Hepatocyte (in vitro differentiated cells): ENCODE measurements at regions not wholly inside any gene's neighbourhood (a gene's known extent, or its start where the extent isn't known, plus 50 kb on each side); places are given as distances from the start of the nearest gene placed in this dataset.

Source experiments
- DNase-seq: peaks from one replicate; pipeline ENCODE4 v3.0.0-alpha.2; 2016; ENCODE audit warnings: low spot score
- H2AFZ ChIP-seq: fragments of 200-600 bp; sonication (generic); 2 replicates; pipeline ENCODE4 v1.6.0; 2016; ENCODE audit warnings: antibody characterized with exemption, mild to moderate bottlenecking
- H3K27ac ChIP-seq: fragments of 200-600 bp; sonication (generic); 2 replicates; pipeline ENCODE4 v1.5.1; 2016; ENCODE audit warnings: mild to moderate bottlenecking
- H3K27me3 ChIP-seq: fragments of 200-600 bp; sonication (generic); 2 replicates; pipeline ENCODE4 v1.6.1; 2016
- H3K36me3 ChIP-seq: fragments of 200-600 bp; sonication (generic); replicated peaks from 2 replicates; pipeline ENCODE4 v1.5.1; 2016; ENCODE audit warnings: low read depth; ENCODE audit not compliant: insufficient read depth
- H3K4me1 ChIP-seq: fragments of 200-600 bp; sonication (generic); 2 replicates; pipeline ENCODE4 v1.5.1; 2016; ENCODE audit warnings: mild to moderate bottlenecking, moderate library complexity; ENCODE audit not compliant: insufficient read depth
- H3K4me2 ChIP-seq: fragments of 200-600 bp; sonication (generic); 2 replicates; pipeline ENCODE4 v1.6.0; 2016
- H3K4me3 ChIP-seq: fragments of 200-600 bp; sonication (generic); 2 replicates; pipeline ENCODE4 v1.5.1; 2016; ENCODE audit warnings: mild to moderate bottlenecking
- H3K79me2 ChIP-seq: fragments of 200-600 bp; sonication (generic); 2 replicates; pipeline ENCODE4 v1.6.0; 2017; ENCODE audit warnings: mild to moderate bottlenecking
- H3K9me2 ChIP-seq: fragments of 200-600 bp; sonication (generic); replicated peaks from 2 replicates; pipeline ENCODE4 v1.6.0; 2017; ENCODE audit warnings: mild to moderate bottlenecking; ENCODE audit not compliant: insufficient read depth
- H3K9me3 ChIP-seq: fragments of 200-600 bp; sonication (generic); 2 replicates; pipeline ENCODE4 v1.5.1; 2016; ENCODE audit warnings: low read depth, mild to moderate bottlenecking
- H4K20me1 ChIP-seq: fragments of 200-600 bp; sonication (generic); 2 replicates; pipeline ENCODE4 v1.6.0; 2016; ENCODE audit warnings: mild to moderate bottlenecking; ENCODE audit not compliant: insufficient read depth, poor library complexity, severe bottlenecking
- CTCF ChIP-seq: fragments of 200-600 bp; sonication (generic); IDR thresholded peaks from 2 replicates; pipeline ENCODE4 v1.5.1; 2016; ENCODE audit warnings: antibody characterized with exemption, mild to moderate bottlenecking; ENCODE audit not compliant: poor library complexity
- EZH2 ChIP-seq: fragments of 200-600 bp; sonication (generic); IDR thresholded peaks from 2 replicates; pipeline ENCODE4 v1.6.1; 2016; ENCODE audit warnings: antibody characterized with exemption, mild to moderate bottlenecking, borderline replicate concordance
- EZH2phosphoT487 ChIP-seq: fragments of 200-600 bp; sonication (generic); IDR thresholded peaks from one replicate; pipeline ENCODE4 v1.6.1; 2018; ENCODE audit warnings: antibody characterized with exemption, mild to moderate bottlenecking, low read depth, moderate library complexity; ENCODE audit not compliant: unreplicated experiment, severe bottlenecking
- WGBS: methylation state at CpG from one replicate; pipeline ENCODE4 v1.1.6; 2016; ENCODE audit warnings: low lambda C conversion rate; ENCODE audit errors: missing lambda C conversion rate; 5-methylcytosine and 5-hydroxymethylcytosine counted together

GRCh38 chr12:58262796-58263195 lies 321.4 kb downstream of the ATP23 start:
- no peak overlapping the region for H2AFZ ChIP-seq
- TF ChIP-seq EZH2: no peak
- TF ChIP-seq CTCF: no peak
- no peak for TF ChIP-seq EZH2phosphoT487
- H3K79me2 ChIP-seq: no peaks in the 10 kb centered on the region
- H3K4me2 ChIP-seq: no peak overlapping the region
- no peaks in the 10 kb centered on the region for H3K27me3 ChIP-seq
- H3K36me3 ChIP-seq: no peaks in the 10 kb centered on the region
- no peaks in the 10 kb centered on the region for H3K9me3 ChIP-seq
- H3K27ac ChIP-seq: no peak overlapping the region
- no peaks in the 10 kb centered on the region for H4K20me1 ChIP-seq
- H3K4me3 ChIP-seq: no peak overlapping the region
- no peaks in the 10 kb centered on the region for H3K9me2 ChIP-seq
- no peaks in the 10 kb centered on the region for H3K4me1 ChIP-seq
- DNase-seq: no peak
- 86% methylated on average over 1 of the region's 1 CpG for WGBS

DNA sequence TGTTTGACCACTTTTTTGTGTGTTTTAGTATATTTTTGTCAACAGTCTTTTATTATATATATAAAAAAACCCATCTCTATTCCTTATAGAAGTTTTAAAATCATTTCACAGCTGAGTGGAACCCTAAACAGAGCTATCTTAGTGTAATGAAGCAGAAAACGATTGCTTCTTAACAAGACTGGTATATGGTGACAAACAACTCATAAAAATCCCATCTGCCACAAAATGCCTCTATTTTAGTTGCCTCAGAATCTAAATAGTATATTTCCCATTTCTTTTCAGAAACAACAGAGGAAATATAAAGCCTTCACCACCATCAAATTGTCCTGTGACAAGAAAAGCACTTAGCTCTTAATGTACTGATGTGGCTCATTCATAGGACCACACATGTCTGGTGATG lies 322.4 kb downstream of the ATP23 start:
- Histone ChIP-seq H3K27me3 (no peaks in the 10 kb centered on the region), H3K9me2 (no peaks in the 10 kb centered on the region), H3K79me2 (no peaks in the 10 kb centered on the region), H3K9me3 (no peaks in the 10 kb centered on the region), H3K27ac (no peak overlapping the region), H3K4me3 (no peak overlapping the region), H2AFZ (no peak overlapping the region), H4K20me1 (no peaks in the 10 kb centered on the region), H3K4me2 (no peak overlapping the region), H3K36me3 (no peaks in the 10 kb centered on the region), H3K4me1 (no peaks in the 10 kb centered on the region)
- no peak for TF ChIP-seq EZH2phosphoT487
- TF ChIP-seq EZH2: no peak
- TF ChIP-seq CTCF: no peak
- no peak for DNase-seq
- 52% methylated on average over 1 of the region's 1 CpG for WGBS

DNA sequence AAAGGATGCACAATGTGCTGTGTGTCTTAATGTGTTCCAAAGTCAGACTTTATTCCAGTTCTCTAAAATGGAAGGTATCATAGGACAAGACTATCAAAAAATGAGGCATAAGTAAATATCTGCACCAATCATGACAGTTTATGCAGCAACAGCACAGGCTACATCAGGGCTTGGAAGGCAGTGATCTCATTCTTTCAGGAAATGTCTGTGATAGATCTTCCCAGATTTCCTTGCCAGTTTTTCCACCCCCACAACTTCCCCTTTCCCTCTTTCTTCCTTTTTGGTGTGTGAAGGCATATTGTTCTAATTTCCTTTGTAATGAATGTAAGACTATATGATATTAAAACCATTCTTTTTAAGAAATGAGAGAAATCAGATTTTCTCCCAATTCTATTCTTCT lies 326.7 kb downstream of the ATP23 start:
- no peaks in the 10 kb centered on the region for H3K27me3 ChIP-seq
- H3K4me1 ChIP-seq: no peaks in the 10 kb centered on the region
- no peak for TF ChIP-seq CTCF
- no peak for TF ChIP-seq EZH2
- no peak for TF ChIP-seq EZH2phosphoT487
- DNase-seq: no peak
- no peak overlapping the region for H3K4me2 ChIP-seq
- H3K9me2 ChIP-seq: no peaks in the 10 kb centered on the region
- H3K27ac ChIP-seq: no peak overlapping the region
- no peak overlapping the region for H3K4me3 ChIP-seq
- no peaks in the 10 kb centered on the region for H4K20me1 ChIP-seq
- H2AFZ ChIP-seq: no peak overlapping the region
- no peaks in the 10 kb centered on the region for H3K36me3 ChIP-seq
- H3K9me3 ChIP-seq: no peaks in the 10 kb centered on the region
- H3K79me2 ChIP-seq: no peaks in the 10 kb centered on the region

DNA sequence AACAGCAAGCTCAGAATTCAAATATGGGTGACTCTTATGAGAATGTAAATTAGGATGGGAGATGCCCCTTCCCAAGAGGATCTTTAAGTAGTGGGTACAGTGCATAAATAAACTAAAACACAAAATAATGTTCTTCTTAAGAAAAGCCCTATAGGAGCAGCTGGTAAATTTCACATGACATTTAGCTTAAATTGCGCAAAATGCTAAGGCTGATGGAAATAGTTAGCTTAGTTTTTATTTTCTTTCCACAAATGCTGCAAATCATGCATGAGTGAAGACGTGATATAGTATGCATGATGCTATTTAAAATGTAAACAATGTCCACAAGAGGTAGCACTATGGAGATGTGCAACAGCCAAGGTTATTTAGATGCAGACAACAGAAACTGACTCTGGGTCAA lies 328.1 kb downstream of the ATP23 start:
- no peak overlapping the region for H3K4me2 ChIP-seq
- WGBS: 71% methylated on average over 2 of the region's 2 CpGs
- H3K27me3 ChIP-seq: no peaks in the 10 kb centered on the region
- no peak overlapping the region for H3K27ac ChIP-seq
- H4K20me1 ChIP-seq: no peaks in the 10 kb centered on the region
- no peaks in the 10 kb centered on the region for H3K9me2 ChIP-seq
- no peak overlapping the region for H3K4me3 ChIP-seq
- H2AFZ ChIP-seq: no peak overlapping the region
- no peaks in the 10 kb centered on the region for H3K36me3 ChIP-seq
- H3K4me1 ChIP-seq: no peaks in the 10 kb centered on the region
- H3K9me3 ChIP-seq: no peaks in the 10 kb centered on the region
- DNase-seq: no peak
- no peaks in the 10 kb centered on the region for H3K79me2 ChIP-seq
- TF ChIP-seq CTCF (no peak), EZH2phosphoT487 (no peak), EZH2 (no peak)
